Neutrophil (primary cell): ENCODE measurements at regions not wholly inside any gene's neighbourhood (a gene's known extent, or its start where the extent isn't known, plus 50 kb on each side); places are given as distances from the start of the nearest gene placed in this dataset.
"Not testable (repeated sequence)": the region's sequence is repeated elsewhere in the genome, so short reads cannot be mapped to it uniquely, and the experiment has no call there.

Experiments
- H3K27ac ChIP-seq: fragments of 200-600 bp; sonication (generic); 2 replicates; pipeline ENCODE4 v1.5.1; 2016; ENCODE audit warnings: mild to moderate bottlenecking, moderate library complexity
- H3K27me3 ChIP-seq: fragments of 200-600 bp; sonication (generic); 2 replicates; pipeline ENCODE4 v1.6.0; 2016; ENCODE audit warnings: mild to moderate bottlenecking
- H3K36me3 ChIP-seq: fragments of 200-600 bp; sonication (generic); 2 replicates; pipeline ENCODE4 v1.5.1; 2017
- H3K4me1 ChIP-seq, 2 experiments: fragments of 200-600 bp in 1 of 2; sonication (generic) in 1 of 2; 1 replicate in 1 of 2; 2 replicates in 1 of 2; pipeline versions ENCODE4 v1.5.1 to v1.6.1; 2013 to 2016; ENCODE audit warnings: low read depth in 1 of 2, low read length in 1 of 2, mild to moderate bottlenecking in 1 of 2, moderate library complexity in 1 of 2; ENCODE audit not compliant: control insufficient read depth in 1 of 2, insufficient read depth in 1 of 2
- H3K4me3 ChIP-seq, 2 experiments: fragments of 200-600 bp in 1 of 2; sonication (generic) in 1 of 2; 1 replicate in 1 of 2; 2 replicates in 1 of 2; pipeline ENCODE4 v1.5.1; 2013 to 2016; ENCODE audit warnings: low read depth in 1 of 2, low read length in 1 of 2, mild to moderate bottlenecking in 1 of 2, moderate library complexity in 1 of 2
- H3K9me3 ChIP-seq: fragments of 200-600 bp; sonication (generic); 2 replicates; pipeline ENCODE4 v1.5.1; 2016
- TF ChIP-seq, protein P1 (sequence below): fragments of 200-600 bp; sonication (generic); IDR thresholded peaks from 2 replicates; pipeline ENCODE4 v1.5.1; 2016; ENCODE audit warnings: antibody characterized with exemption

DNA sequence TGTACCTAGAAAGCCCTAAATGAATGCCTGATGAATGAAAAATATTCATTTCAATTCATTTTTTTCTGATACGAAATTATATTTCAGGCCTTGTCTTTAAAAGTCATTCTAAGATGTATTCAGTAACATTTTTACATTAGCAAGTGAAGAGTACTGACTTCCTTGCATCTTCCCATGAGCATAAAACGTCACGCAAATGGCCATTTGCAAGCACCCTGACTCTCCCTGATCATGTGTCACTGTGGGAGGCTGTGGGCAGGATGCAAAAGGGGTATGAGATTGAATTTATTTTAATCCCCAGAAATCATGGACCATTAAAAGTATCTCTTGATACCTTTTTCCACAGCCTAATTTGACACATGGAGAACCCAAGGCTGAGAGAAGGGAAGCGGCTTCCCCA is 105.0 kb downstream of the BDH1 start:
- no peak overlapping the region for H3K4me3 ChIP-seq
- H3K4me1 ChIP-seq, result no peaks in the 10 kb centered on the region
- TF ChIP-seq, protein P1, sequence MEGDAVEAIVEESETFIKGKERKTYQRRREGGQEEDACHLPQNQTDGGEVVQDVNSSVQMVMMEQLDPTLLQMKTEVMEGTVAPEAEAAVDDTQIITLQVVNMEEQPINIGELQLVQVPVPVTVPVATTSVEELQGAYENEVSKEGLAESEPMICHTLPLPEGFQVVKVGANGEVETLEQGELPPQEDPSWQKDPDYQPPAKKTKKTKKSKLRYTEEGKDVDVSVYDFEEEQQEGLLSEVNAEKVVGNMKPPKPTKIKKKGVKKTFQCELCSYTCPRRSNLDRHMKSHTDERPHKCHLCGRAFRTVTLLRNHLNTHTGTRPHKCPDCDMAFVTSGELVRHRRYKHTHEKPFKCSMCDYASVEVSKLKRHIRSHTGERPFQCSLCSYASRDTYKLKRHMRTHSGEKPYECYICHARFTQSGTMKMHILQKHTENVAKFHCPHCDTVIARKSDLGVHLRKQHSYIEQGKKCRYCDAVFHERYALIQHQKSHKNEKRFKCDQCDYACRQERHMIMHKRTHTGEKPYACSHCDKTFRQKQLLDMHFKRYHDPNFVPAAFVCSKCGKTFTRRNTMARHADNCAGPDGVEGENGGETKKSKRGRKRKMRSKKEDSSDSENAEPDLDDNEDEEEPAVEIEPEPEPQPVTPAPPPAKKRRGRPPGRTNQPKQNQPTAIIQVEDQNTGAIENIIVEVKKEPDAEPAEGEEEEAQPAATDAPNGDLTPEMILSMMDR, result no peak
- H3K27ac ChIP-seq, result no peak overlapping the region
- no peaks in the 10 kb centered on the region for H3K36me3 ChIP-seq
- peaks cover 33% of the 10 kb centered on the region for H3K27me3 ChIP-seq
- H3K9me3 ChIP-seq, result no peaks in the 10 kb centered on the region

DNA sequence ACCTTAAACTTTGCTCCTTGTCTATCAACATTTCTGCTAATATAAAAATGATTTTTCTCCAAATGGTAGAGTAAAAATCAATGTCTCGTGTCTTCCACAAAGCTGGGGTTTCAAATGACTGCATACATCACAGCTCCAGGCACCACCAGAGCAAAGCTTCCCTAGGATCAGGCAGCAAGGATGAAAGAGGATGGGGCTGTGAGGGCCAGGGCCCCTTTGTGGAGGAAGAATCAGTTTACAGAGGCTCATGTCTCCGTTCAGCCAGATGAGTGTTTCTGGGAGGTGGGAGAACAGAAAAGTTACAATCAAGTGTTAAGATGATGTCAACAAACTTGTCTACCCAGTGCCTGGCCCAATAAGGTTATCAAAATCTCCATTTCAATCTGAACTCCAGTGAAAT is 105.5 kb downstream of the BDH1 start:
- H3K36me3 ChIP-seq, result no peaks in the 10 kb centered on the region
- no peaks in the 10 kb centered on the region for H3K4me1 ChIP-seq
- H3K27ac ChIP-seq, result no peak overlapping the region
- H3K9me3 ChIP-seq, result no peaks in the 10 kb centered on the region
- H3K4me3 ChIP-seq, result no peak overlapping the region
- TF ChIP-seq, protein P1, result no peak
- H3K27me3 ChIP-seq, result peaks cover 28% of the 10 kb centered on the region

DNA sequence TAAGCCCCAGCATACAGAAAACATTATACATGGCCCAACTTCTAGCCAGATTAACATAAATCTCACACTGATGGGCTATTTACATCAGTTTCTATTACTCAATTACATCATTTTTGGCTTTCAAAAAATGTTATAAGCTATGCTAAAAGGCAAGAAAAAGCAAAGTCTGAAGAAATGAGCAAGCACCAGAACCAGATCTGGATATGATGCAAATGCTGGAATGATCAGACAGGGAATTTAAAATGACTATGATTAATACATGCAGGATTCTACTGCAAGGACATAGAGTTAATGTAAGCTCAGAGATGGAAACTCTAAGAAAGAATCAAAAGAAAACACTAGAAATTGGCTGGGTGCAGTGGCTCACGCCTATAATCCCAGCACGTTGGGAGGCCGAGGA is 106.6 kb downstream of the BDH1 start:
- not testable (repeated sequence) for H3K27ac ChIP-seq, H3K9me3 ChIP-seq, H3K4me3 ChIP-seq, H3K36me3 ChIP-seq, H3K4me1 ChIP-seq
- H3K27me3 ChIP-seq, result peaks cover 17% of the 10 kb centered on the region

DNA sequence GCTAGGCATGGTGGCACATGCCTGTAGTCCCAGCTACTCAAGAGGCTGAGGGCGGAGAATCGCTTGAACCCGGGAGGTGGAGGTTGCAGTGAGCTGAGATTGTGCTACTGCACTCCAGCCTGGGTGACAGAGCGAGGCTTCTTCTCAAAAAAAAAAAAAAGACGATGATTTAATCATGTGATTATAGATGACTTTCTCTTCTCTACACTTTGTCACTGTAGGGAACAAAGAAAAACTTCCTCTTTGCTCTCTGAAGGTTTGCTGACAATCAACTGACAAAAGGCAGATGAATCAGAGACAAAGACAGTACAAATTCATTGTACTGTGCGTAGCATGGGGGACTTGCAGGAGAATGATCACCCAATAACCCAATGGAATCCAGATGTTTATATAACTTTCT is 108.0 kb downstream of the BDH1 start:
- not testable (repeated sequence) for H3K4me1 ChIP-seq, H3K27ac ChIP-seq, H3K36me3 ChIP-seq, H3K4me3 ChIP-seq, H3K9me3 ChIP-seq
- peaks cover 14% of the 10 kb centered on the region for H3K27me3 ChIP-seq

DNA sequence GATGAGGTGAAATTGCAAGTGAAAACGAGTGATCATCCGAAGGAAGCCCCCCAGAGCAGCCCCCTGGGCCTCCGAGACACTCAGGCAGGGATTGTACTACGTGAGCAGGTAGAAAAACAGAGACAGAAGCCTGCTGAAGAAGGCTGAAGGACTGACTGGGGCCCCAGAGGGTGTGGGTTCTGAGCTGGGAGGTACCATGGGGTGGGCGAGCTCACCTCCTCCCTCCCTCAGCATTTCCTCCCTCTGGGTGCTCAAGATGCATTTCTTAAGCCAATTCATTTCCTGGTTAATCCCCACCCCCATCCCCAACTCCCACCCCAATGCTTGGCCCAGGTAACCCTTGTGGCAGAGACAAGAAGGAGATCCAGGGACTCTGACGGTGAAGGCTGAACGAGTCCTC is 108.7 kb downstream of the BDH1 start:
- no peaks in the 10 kb centered on the region for H3K9me3 ChIP-seq
- no peak overlapping the region for H3K27ac ChIP-seq
- H3K36me3 ChIP-seq, result no peaks in the 10 kb centered on the region
- H3K4me1 ChIP-seq, result no peaks in the 10 kb centered on the region
- H3K4me3 ChIP-seq, result no peak overlapping the region
- TF ChIP-seq, protein P1, result no peak
- peaks cover 14% of the 10 kb centered on the region for H3K27me3 ChIP-seq

DNA sequence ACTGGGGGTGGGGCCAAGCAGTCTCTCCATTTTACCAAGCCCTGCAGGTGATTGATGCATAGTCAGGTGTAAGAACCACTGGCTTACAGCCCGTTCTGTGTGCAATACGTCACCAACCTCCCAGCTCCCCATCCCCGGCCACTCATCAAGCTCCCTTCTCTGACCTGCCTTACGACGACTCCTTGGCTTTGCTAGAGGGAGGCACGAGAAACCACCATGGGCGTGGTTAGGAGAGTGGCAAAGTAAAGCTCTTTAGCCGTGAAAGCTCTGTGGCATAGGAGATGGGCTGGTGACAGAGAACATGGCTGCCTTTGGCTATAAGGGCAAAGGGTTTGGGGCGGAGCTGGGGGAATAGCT is 109.1 kb downstream of the BDH1 start:
- no peaks in the 10 kb centered on the region for H3K9me3 ChIP-seq
- TF ChIP-seq, protein P1, result no peak
- H3K27ac ChIP-seq, result no peak overlapping the region
- H3K4me1 ChIP-seq, result no peaks in the 10 kb centered on the region
- H3K4me3 ChIP-seq, result no peak overlapping the region
- peaks cover 14% of the 10 kb centered on the region for H3K27me3 ChIP-seq
- no peaks in the 10 kb centered on the region for H3K36me3 ChIP-seq
